SK-N-SH (cell line): ENCODE measurements at regions not wholly inside any gene's neighbourhood (a gene's known extent, or its start where the extent isn't known, plus 50 kb on each side); places are given as distances from the start of the nearest gene placed in this dataset.
"Not testable (repeated sequence)": the region's sequence is repeated elsewhere in the genome, so short reads cannot be mapped to it uniquely, and the experiment has no call there.

Experiments used
- CTCF ChIA-PET: fragments of 300-600, 350-600 bp; formaldehyde crosslinking; extraction: SDS; loops from one replicate; lab custom pipeline; 2021; lab: Yijun Ruan, JAX
- POLR2A ChIA-PET: fragments of 350-600 bp; sonication (Branson Sonifier 250); formaldehyde crosslinking; extraction: SDS; loops from one replicate; lab custom pipeline; 2020; ENCODE audit warnings: antibody characterized with exemption, inconsistent platforms; lab: Yijun Ruan, JAX
- DNase-seq: peaks from one replicate; pipeline ENCODE4 v3.0.0; 2012
- H2AFZ ChIP-seq: fragments of 200-600 bp; sonication (generic); 2 replicates; pipeline ENCODE4 v1.8.1; 2016; ENCODE audit warnings: antibody characterized with exemption, mild to moderate bottlenecking, low read depth
- H3F3A ChIP-seq: fragments of 200-600 bp; sonication (generic); replicated peaks from 2 replicates; pipeline ENCODE3; 2016; ENCODE audit warnings: antibody characterized with exemption, mild to moderate bottlenecking; ENCODE audit not compliant: insufficient read depth
- H3K27ac ChIP-seq, 2 experiments: fragments of 200-500 bp in 1 of 2; fragments of 200-600 bp in 1 of 2; sonication (Bioruptor generic) in 1 of 2; sonication (generic), shearing (Covaris generic) in 1 of 2; 2 replicates each; pipeline versions ENCODE4 v1.5.1 to v1.6.1; 2014 to 2016; ENCODE audit warnings: low read depth in 2 of 2, inconsistent platforms in 1 of 2, low read length in 1 of 2, mild to moderate bottlenecking in 1 of 2, mixed read lengths in 1 of 2
- H3K27me3 ChIP-seq: fragments of 200-600 bp; sonication (generic), shearing (Covaris generic); 2 replicates; pipeline ENCODE4 v1.6.1; 2016; ENCODE audit warnings: mixed run types; ENCODE audit not compliant: insufficient read depth
- H3K36me3 ChIP-seq, 2 experiments: fragments of 200-500 bp in 1 of 2; fragments of 200-600 bp in 1 of 2; sonication (Bioruptor generic) in 1 of 2; sonication (generic) in 1 of 2; replicated peaks in 1 of 2; 2 replicates each; pipeline versions ENCODE3 to v1.5.1; 2014 to 2016; ENCODE audit warnings: low read length in 1 of 2, mild to moderate bottlenecking in 1 of 2; ENCODE audit not compliant: insufficient read depth in 2 of 2, control insufficient read depth in 1 of 2
- H3K4me1 ChIP-seq, 2 experiments: fragments of 200-500 bp in 1 of 2; fragments of 200-600 bp in 1 of 2; sonication (Bioruptor generic) in 1 of 2; sonication (generic), shearing (Covaris generic) in 1 of 2; 2 replicates each; pipeline versions ENCODE4 v1.5.1 to v1.6.1; 2014 to 2016; ENCODE audit warnings: low read depth in 1 of 2, low read length in 1 of 2, mixed run types in 1 of 2; ENCODE audit not compliant: insufficient read depth in 2 of 2, control insufficient read depth in 1 of 2
- H3K4me2 ChIP-seq: fragments of 200-600 bp; sonication (generic), shearing (Covaris generic); 2 replicates; pipeline ENCODE4 v1.6.1; 2017; ENCODE audit warnings: mixed run types
- H3K4me3 ChIP-seq, 2 experiments: fragments of 200-500 bp in 1 of 2; fragments of 200-600 bp in 1 of 2; sonication (Bioruptor generic) in 1 of 2; sonication (generic), shearing (Covaris generic) in 1 of 2; 2 replicates each; pipeline versions ENCODE4 v1.5.1 to v1.8.1; 2014 to 2016; ENCODE audit warnings: low read depth in 2 of 2, inconsistent platforms in 1 of 2, low read length in 1 of 2, mild to moderate bottlenecking in 1 of 2, mixed read lengths in 1 of 2, moderate library complexity in 1 of 2
- H3K79me2 ChIP-seq: fragments of 200-600 bp; sonication (generic); 2 replicates; pipeline ENCODE4 v1.8.1; 2017; ENCODE audit warnings: mild to moderate bottlenecking; ENCODE audit not compliant: insufficient read depth
- H3K9ac ChIP-seq: fragments of 200-600 bp; sonication (generic); 2 replicates; pipeline ENCODE4 v1.6.1; 2017; ENCODE audit warnings: mixed run types
- H3K9me2 ChIP-seq: fragments of 200-600 bp; sonication (generic); 2 replicates; pipeline ENCODE4 v1.6.1; 2017; ENCODE audit warnings: mixed run types
- H3K9me3 ChIP-seq: fragments of 200-600 bp; sonication (generic); 2 replicates; pipeline ENCODE4 v1.6.1; 2017; ENCODE audit warnings: mixed run types, mild to moderate bottlenecking, moderate library complexity
- H4K20me1 ChIP-seq: fragments of 200-600 bp; sonication (generic); 2 replicates; pipeline ENCODE4 v1.6.1; 2017; ENCODE audit warnings: mild to moderate bottlenecking, mixed run types; ENCODE audit not compliant: insufficient read depth
- CHD2 ChIP-seq: fragments of 150-350 bp; IDR thresholded peaks from 2 replicates; pipeline ENCODE4 v1.6.1; 2018; ENCODE audit warnings: low read length; ENCODE audit not compliant: partially characterized antibody
- CTCF ChIP-seq: fragments of 200-600 bp; sonication (generic); IDR thresholded peaks from 2 replicates; pipeline ENCODE4 v1.6.1; 2017; ENCODE audit warnings: antibody characterized with exemption, mild to moderate bottlenecking, moderate library complexity
- EZH2phosphoT487 ChIP-seq: fragments of 200-600 bp; sonication (generic); IDR thresholded peaks from 2 replicates; pipeline ENCODE4 v1.6.1; 2017; ENCODE audit warnings: low read depth, mixed run types, mild to moderate bottlenecking, antibody characterized with exemption, moderate library complexity, borderline replicate concordance
- FOXJ3 ChIP-seq: sonication (generic); formaldehyde crosslinking; IDR thresholded peaks from 2 replicates; pipeline ENCODE4 v1.5.1; 2020; ENCODE audit warnings: mild to moderate bottlenecking, missing genetic modification reagents
- GABPA ChIP-seq: IDR thresholded peaks from 2 replicates; pipeline ENCODE4 v1.4.0; 2012; ENCODE audit warnings: low read depth, mild to moderate bottlenecking
- GATA2 ChIP-seq: sonication (generic); formaldehyde crosslinking; IDR thresholded peaks from 2 replicates; pipeline ENCODE4 v1.5.0; 2020; ENCODE audit warnings: mild to moderate bottlenecking, missing genetic modification reagents
- MAX ChIP-seq: IDR thresholded peaks from 2 replicates; pipeline ENCODE4 v1.4.0; 2012; ENCODE audit warnings: low read depth
- POLR2AphosphoS5 ChIP-seq: IDR thresholded peaks from 2 replicates; pipeline ENCODE4 v1.6.1; 2012; ENCODE audit warnings: low read depth, low read length
- RAD21 ChIP-seq: IDR thresholded peaks from 2 replicates; pipeline ENCODE4 v1.6.1; 2012; ENCODE audit warnings: mild to moderate bottlenecking, low read length
- RCOR1 ChIP-seq: fragments of 150-350 bp; IDR thresholded peaks from 2 replicates; pipeline ENCODE4 v1.6.1; 2017; ENCODE audit warnings: antibody characterized with exemption, low read length
- TAF1 ChIP-seq: IDR thresholded peaks from 2 replicates; pipeline ENCODE4 v1.6.1; 2012; ENCODE audit warnings: low read depth, mild to moderate bottlenecking, low read length, moderate library complexity, borderline replicate concordance
- WGBS: methylation state at CpG from one replicate; pipeline ENCODE4 v1.1.6; 2017; ENCODE audit warnings: low lambda C conversion rate; 5-methylcytosine and 5-hydroxymethylcytosine counted together
- TF ChIP-seq, protein P1 (sequence below): IDR thresholded peaks from 2 replicates; pipeline ENCODE4 v1.6.1; 2012; ENCODE audit warnings: mild to moderate bottlenecking, low read depth, low read length, moderate library complexity

DNA sequence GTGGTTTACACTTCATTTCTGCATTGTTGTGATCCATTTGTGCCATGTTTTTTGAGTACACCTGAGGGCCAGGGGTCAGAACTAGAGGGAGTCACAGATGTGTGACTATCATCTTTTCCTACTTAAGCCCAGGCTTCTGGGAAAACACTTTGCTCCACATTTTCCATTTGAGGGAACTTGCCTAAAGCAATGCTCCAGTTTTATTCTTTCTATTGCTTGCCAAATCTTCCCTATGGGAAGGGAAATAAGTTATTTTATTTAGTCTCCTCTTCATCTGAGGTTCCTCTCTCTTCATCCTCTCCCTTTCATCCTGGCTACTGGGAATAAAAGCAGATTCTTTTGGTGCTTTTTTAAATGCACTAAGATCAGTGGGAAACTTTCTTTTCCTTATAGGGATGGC, 179.9 kb upstream of the PRSS58 start (continued):
- TF ChIP-seq, protein P1, sequence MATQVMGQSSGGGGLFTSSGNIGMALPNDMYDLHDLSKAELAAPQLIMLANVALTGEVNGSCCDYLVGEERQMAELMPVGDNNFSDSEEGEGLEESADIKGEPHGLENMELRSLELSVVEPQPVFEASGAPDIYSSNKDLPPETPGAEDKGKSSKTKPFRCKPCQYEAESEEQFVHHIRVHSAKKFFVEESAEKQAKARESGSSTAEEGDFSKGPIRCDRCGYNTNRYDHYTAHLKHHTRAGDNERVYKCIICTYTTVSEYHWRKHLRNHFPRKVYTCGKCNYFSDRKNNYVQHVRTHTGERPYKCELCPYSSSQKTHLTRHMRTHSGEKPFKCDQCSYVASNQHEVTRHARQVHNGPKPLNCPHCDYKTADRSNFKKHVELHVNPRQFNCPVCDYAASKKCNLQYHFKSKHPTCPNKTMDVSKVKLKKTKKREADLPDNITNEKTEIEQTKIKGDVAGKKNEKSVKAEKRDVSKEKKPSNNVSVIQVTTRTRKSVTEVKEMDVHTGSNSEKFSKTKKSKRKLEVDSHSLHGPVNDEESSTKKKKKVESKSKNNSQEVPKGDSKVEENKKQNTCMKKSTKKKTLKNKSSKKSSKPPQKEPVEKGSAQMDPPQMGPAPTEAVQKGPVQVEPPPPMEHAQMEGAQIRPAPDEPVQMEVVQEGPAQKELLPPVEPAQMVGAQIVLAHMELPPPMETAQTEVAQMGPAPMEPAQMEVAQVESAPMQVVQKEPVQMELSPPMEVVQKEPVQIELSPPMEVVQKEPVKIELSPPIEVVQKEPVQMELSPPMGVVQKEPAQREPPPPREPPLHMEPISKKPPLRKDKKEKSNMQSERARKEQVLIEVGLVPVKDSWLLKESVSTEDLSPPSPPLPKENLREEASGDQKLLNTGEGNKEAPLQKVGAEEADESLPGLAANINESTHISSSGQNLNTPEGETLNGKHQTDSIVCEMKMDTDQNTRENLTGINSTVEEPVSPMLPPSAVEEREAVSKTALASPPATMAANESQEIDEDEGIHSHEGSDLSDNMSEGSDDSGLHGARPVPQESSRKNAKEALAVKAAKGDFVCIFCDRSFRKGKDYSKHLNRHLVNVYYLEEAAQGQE: no peak
- no peak for TF ChIP-seq GATA2 (CRISPR knock-in tag)

DNA sequence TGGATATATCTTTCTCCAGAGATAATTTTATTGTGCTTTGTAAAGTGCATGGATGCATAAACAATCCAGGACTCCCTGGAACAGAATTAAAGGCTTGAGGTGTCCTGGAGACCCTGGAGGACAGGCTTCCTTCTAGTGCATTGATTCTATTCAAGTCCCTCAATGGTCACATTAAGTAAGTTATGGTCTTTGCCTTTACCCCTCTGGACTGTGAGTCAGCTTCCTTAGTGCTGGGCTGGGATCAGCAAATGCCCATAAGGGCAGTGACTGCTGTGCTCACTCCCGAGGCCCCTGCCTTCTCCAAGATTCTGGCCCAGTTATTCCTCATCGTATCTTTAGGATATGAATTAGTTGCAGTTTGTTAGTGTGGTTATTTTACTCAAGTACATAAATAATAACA, 178.7 kb upstream of the PRSS58 start:
- Histone ChIP-seq H3K27ac (no peak overlapping the region), H2AFZ (no peak overlapping the region), H3K4me2 (no peak overlapping the region), H3K9ac (no peak overlapping the region), H3K79me2 (no peaks in the 10 kb centered on the region), H3F3A (peaks cover 21% of the 10 kb centered on the region), H3K4me1 (peaks cover 9 to 16% of the 10 kb centered on the region in 2 experiments), H3K4me3 (no peak overlapping the region), H3K9me2 (no peaks in the 10 kb centered on the region), H3K36me3 (no peaks in the 10 kb centered on the region), H3K27me3 (no peaks in the 10 kb centered on the region), H4K20me1 (no peaks in the 10 kb centered on the region), H3K9me3 (no peaks in the 10 kb centered on the region)
- 74% methylated on average over 2 of the region's 2 CpGs for whole genome bisulfite sequencing
- no peak for TF ChIP-seq TAF1
- TF ChIP-seq EZH2phosphoT487: no peak
- no peak for TF ChIP-seq GABPA
- no peak for TF ChIP-seq MAX
- TF ChIP-seq RAD21: no peak
- TF ChIP-seq RCOR1: no peak
- TF ChIP-seq CTCF: no peak
- TF ChIP-seq FOXJ3 (CRISPR knock-in tag): no peak
- TF ChIP-seq CHD2: no peak
- no peak for TF ChIP-seq POLR2AphosphoS5
- CTCF ChIA-PET: interaction anchor here (0.6 to 9.9 kb wide), 6 partner anchors 12 to 775 kb away, joined by 3 to 151 read pairs (median 4); no protein-coding TSS in a partner anchor
- POLR2A ChIA-PET: no interaction called here
- DNase-seq: no peak

DNA sequence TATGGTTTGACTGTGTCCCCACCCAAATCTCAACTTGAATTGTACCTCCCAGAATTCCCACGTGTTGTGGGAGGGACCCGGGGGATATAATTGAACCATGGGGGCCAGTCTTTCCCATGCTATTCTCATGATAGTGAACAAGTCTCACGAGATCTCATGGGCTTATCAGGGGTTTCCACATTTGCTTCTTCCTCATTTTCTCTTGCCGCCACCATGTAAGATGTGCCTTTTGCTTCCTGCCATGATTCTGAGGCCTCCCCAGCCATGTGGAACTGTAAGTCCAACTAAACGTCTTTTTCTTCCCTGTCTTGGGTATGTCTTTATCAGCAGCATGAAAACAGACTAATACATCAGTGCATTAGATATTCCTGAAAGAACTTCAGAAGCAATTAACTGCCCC, 177.7 kb upstream of the PRSS58 start:
- DNase-seq, H3K9me3 ChIP-seq, H3K4me3 ChIP-seq, H3K9ac ChIP-seq, H3K36me3 ChIP-seq, H3K9me2 ChIP-seq, POLR2A ChIA-PET, H3K27ac ChIP-seq, H3K4me2 ChIP-seq, H2AFZ ChIP-seq, H3K27me3 ChIP-seq, H3K79me2 ChIP-seq, H4K20me1 ChIP-seq: not testable (repeated sequence)
- CTCF ChIA-PET: interaction anchor here (1.0 to 3.2 kb wide), 7 partner anchors 8 to 99 kb away, joined by 3 to 12 read pairs (median 4); no protein-coding TSS in a partner anchor
- H3F3A ChIP-seq: peaks cover 14% of the 10 kb centered on the region
- peaks cover 3 to 10% of the 10 kb centered on the region in 2 experiments for H3K4me1 ChIP-seq
- 56% methylated on average over 5 of the region's 5 CpGs for WGBS
